Transverse colon (tissue), 4 donors: ENCODE measurements at regions not wholly inside any gene's neighbourhood (a gene's known extent, or its start where the extent isn't known, plus 50 kb on each side); places are given as distances from the start of the nearest gene placed in this dataset.

ENCODE experiments used
- DNase-seq: peaks from one replicate; pipeline ENCODE4 v3.0.0-alpha.2; 2019
- H3K27ac ChIP-seq, 4 donors: fragments of 200-600 bp; sonication (generic); 2 replicates each; pipeline ENCODE4 v1.5.1; 2016 to 2018; ENCODE audit warnings: inconsistent platforms in 4 of 4
- H3K27me3 ChIP-seq: fragments of 200-600 bp; sonication (generic); 2 replicates; pipeline ENCODE4 v1.5.1; 2017; ENCODE audit warnings: inconsistent platforms
- H3K36me3 ChIP-seq, 4 donors: fragments of 200-600 bp; sonication (generic); 2 replicates each; pipeline ENCODE4 v1.5.1; 2017 to 2019; ENCODE audit warnings: inconsistent platforms in 4 of 4
- H3K4me1 ChIP-seq, 4 donors: fragments of 200-600 bp; sonication (generic); 2 replicates each; pipeline ENCODE4 v1.5.1; 2017 to 2020; ENCODE audit warnings: inconsistent platforms in 4 of 4
- H3K4me3 ChIP-seq, 4 donors: fragments of 200-600 bp; sonication (generic); 1 replicate in 1 of 4; 2 replicates in 3 of 4; pipeline versions ENCODE4 v1.5.1 to v1.6.1; 2017 to 2019; ENCODE audit warnings: inconsistent platforms in 4 of 4
- H3K9me3 ChIP-seq, 2 donors: fragments of 200-600 bp; sonication (generic); 2 replicates each; pipeline ENCODE4 v1.5.1; 2017 to 2019; ENCODE audit warnings: inconsistent platforms in 2 of 2
- CTCF ChIP-seq, 5 experiments: fragments of 200-600 bp in 3 of 5; fragments of 450-650 bp in 2 of 5; sonication (generic) in 3 of 5; IDR thresholded peaks; 1 replicate in 2 of 5; 2 replicates in 3 of 5; pipeline ENCODE4 v1.5.1; 2016 to 2017; ENCODE audit warnings: antibody characterized with exemption in 5 of 5, inconsistent platforms in 3 of 5, mild to moderate bottlenecking in 2 of 5, moderate library complexity in 1 of 5
- EP300 ChIP-seq: sonication (generic); formaldehyde crosslinking; IDR thresholded peaks from one replicate; pipeline ENCODE4 v1.6.1; 2017; ENCODE audit warnings: antibody characterized with exemption, low read depth
- POLR2A ChIP-seq: fragments of 450-650 bp; IDR thresholded peaks from one replicate; pipeline ENCODE4 v1.6.1; 2016; ENCODE audit warnings: antibody characterized with exemption, mild to moderate bottlenecking, moderate library complexity
- POLR2AphosphoS5 ChIP-seq, 3 donors: sonication (generic); formaldehyde crosslinking; IDR thresholded peaks; one replicate each; pipeline ENCODE4 v1.6.1; 2016; ENCODE audit warnings: antibody characterized with exemption in 3 of 3
- WGBS, 2 donors: methylation state at CpG; one replicate each; pipeline ENCODE4 v1.1.5; 2018; ENCODE audit warnings: low coverage in 1 of 2; 5-methylcytosine and 5-hydroxymethylcytosine counted together
- in situ Hi-C, 4 donors: fragments of 200-750 bp; cut with MboI; loops; one replicate each; pipeline versions ENCODE4 v1.15.0 to v1.15.1; 2017; ENCODE audit warnings: low sequenced_read_pairs in 3 of 4, low pct_ligation_motif_present in 1 of 4, low pct_unique_long_range_greater_than_20kb in 1 of 4
- intact Hi-C: fragments of 100-400 bp; cut with DNase I; formaldehyde crosslinking; loops from one replicate; pipeline ENCODE4 v1.15.1; 2023; ENCODE audit warnings: low total_unique reads

GRCh38 chr2:151156431-151156830, 105.2 kb downstream of the RBM43 start:
- 67 to 100% methylated on average over 1 to 2 of the region's 2 CpGs for WGBS, 2 donors
- intact Hi-C loops = no loop called here
- Histone ChIP-seq H3K27ac (no peak overlapping the region), H3K9me3 (no peaks in the 10 kb centered on the region), H3K4me1 (no peaks in the 10 kb centered on the region), H3K36me3 (no peaks in the 10 kb centered on the region), H3K27me3 (no peaks in the 10 kb centered on the region), H3K4me3 (no peak overlapping the region)
- DNase-seq = no peak
- TF ChIP-seq POLR2A = no peak
- TF ChIP-seq CTCF (IDR thresholded peaks at IDR 0.05) = no peak
- no peak for TF ChIP-seq EP300
- no peak for TF ChIP-seq POLR2AphosphoS5 (IDR thresholded peaks at IDR 0.05)
- in situ Hi-C loops = no loop called here

GRCh38 chr2:151153601-151154000, 108.1 kb downstream of the RBM43 start:
- in situ Hi-C loops = no loop called here
- Histone ChIP-seq H3K4me1 (no peaks in the 10 kb centered on the region), H3K4me3 (no peak overlapping the region), H3K9me3 (no peaks in the 10 kb centered on the region), H3K27ac (no peak overlapping the region), H3K36me3 (no peaks in the 10 kb centered on the region), H3K27me3 (no peaks in the 10 kb centered on the region)
- no peak for TF ChIP-seq POLR2A
- TF ChIP-seq EP300 = no peak
- no peak for TF ChIP-seq POLR2AphosphoS5 (IDR thresholded peaks at IDR 0.05)
- no peak for TF ChIP-seq CTCF (IDR thresholded peaks at IDR 0.05)
- intact Hi-C loops = no loop called here
- no peak for DNase-seq

- in situ Hi-C loops (no loop called here), intact Hi-C loops (no loop called here)
- no peaks in the 10 kb centered on the region for H3K9me3 ChIP-seq
- no peak overlapping the region for H3K27ac ChIP-seq
- DNase-seq = no peak
- H3K4me1 ChIP-seq = no peaks in the 10 kb centered on the region
- WGBS, 2 donors = 23 to 46% methylated on average over 2 to 3 of the region's 3 CpGs
- no peaks in the 10 kb centered on the region for H3K27me3 ChIP-seq
- no peak overlapping the region for H3K4me3 ChIP-seq
- no peaks in the 10 kb centered on the region for H3K36me3 ChIP-seq
- no peak for TF ChIP-seq POLR2A
- TF ChIP-seq CTCF (IDR thresholded peaks at IDR 0.05) = no peak
- no peak for TF ChIP-seq EP300
- TF ChIP-seq POLR2AphosphoS5 (IDR thresholded peaks at IDR 0.05) = no peak
Measured at GRCh38 chr2:151150331-151151320, 111.0 kb downstream of the RBM43 start.

GRCh38 chr2:151138507-151138906, 123.2 kb downstream of the RBM43 start:
- WGBS, 2 donors = 75 to 83% methylated on average over 2 of the region's 2 CpGs
- in situ Hi-C loops = no loop called here
- no peak overlapping the region for H3K4me3 ChIP-seq

More at GRCh38 chr2:151138507-151138906, 123.2 kb downstream of the RBM43 start:
- DNase-seq = no peak
- intact Hi-C loops = no loop called here
- Histone ChIP-seq H3K9me3 (no peaks in the 10 kb centered on the region), H3K36me3 (no peaks in the 10 kb centered on the region), H3K27me3 (no peaks in the 10 kb centered on the region), H3K27ac (no peak overlapping the region), H3K4me1 (no peaks in the 10 kb centered on the region)
- TF ChIP-seq POLR2A (no peak), POLR2AphosphoS5 (IDR thresholded peaks at IDR 0.05) (no peak), CTCF (IDR thresholded peaks at IDR 0.05) (no peak), EP300 (no peak)
